ENCODE measurements at regions not wholly inside any gene's neighbourhood (a gene's known extent, or its start where the extent isn't known, plus 50 kb on each side); places are given as distances from the start of the nearest gene placed in this dataset.

DNA sequence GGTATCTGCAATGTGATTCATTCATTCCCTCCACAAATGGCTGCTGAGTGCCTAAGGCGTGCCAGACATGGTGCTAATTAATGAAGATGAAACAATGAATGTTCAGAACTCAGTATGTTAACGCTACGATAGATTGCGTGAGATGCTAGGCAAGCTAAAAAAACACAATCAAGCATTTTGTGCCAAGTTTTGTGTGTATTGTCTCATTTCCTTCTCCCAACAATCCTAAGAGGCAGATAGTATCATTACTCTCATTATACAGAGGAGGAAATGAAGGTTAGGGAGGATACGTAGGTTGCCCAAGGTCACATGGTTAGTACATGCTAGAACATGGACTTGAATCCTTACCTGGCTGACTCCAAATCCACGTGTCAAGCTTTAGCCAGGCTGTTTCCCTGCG is 264.4 kb downstream of the EFCAB11 start:
- TF ChIP-seq, protein P1, sequence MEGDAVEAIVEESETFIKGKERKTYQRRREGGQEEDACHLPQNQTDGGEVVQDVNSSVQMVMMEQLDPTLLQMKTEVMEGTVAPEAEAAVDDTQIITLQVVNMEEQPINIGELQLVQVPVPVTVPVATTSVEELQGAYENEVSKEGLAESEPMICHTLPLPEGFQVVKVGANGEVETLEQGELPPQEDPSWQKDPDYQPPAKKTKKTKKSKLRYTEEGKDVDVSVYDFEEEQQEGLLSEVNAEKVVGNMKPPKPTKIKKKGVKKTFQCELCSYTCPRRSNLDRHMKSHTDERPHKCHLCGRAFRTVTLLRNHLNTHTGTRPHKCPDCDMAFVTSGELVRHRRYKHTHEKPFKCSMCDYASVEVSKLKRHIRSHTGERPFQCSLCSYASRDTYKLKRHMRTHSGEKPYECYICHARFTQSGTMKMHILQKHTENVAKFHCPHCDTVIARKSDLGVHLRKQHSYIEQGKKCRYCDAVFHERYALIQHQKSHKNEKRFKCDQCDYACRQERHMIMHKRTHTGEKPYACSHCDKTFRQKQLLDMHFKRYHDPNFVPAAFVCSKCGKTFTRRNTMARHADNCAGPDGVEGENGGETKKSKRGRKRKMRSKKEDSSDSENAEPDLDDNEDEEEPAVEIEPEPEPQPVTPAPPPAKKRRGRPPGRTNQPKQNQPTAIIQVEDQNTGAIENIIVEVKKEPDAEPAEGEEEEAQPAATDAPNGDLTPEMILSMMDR (IDR thresholded peaks at IDR 0.05) = no peak
- TF ChIP-seq POLR2A (IDR thresholded peaks at IDR 0.05) = no peak

All from heart left ventricle (tissue), 13 donors.